HG02885 (cell line): ENCODE measurements at regions not wholly inside any gene's neighbourhood (a gene's known extent, or its start where the extent isn't known, plus 50 kb on each side); places are given as distances from the start of the nearest gene placed in this dataset.

Experiments
- ATAC-seq: cut with Tn5 transposase; IDR thresholded peaks from one replicate; pipeline ENCODE4 v1.9.1; 2021; ENCODE audit warnings: mild to moderate bottlenecking; ENCODE audit not compliant: unreplicated experiment, poor library complexity

- ATAC-seq: no peak
Observed at GRCh38 chrX:68932611-68933010, 103.8 kb downstream of the EFNB1 start.

GRCh38 chrX:68931345-68931744 lies 102.5 kb downstream of the EFNB1 start:
- no peak for ATAC-seq

- ATAC-seq: no peak
Observed at GRCh38 chrX:68930542-68931317, 101.9 kb downstream of the EFNB1 start.

GRCh38 chrX:68929332-68930150 lies 100.7 kb downstream of the EFNB1 start:
- ATAC-seq: no peak

- no peak for ATAC-seq
Observed at GRCh38 chrX:68928401-68928800, 99.6 kb downstream of the EFNB1 start.

GRCh38 chrX:68927178-68927577 lies 98.4 kb downstream of the EFNB1 start:
- ATAC-seq: no peak

- ATAC-seq: no peak
Observed at GRCh38 chrX:68923147-68923546, 94.3 kb downstream of the EFNB1 start.

- no peak for ATAC-seq
Observed at GRCh38 chrX:68922013-68922412, 93.2 kb downstream of the EFNB1 start.

- ATAC-seq: no peak
Observed at GRCh38 chrX:68920561-68920960, 91.7 kb downstream of the EFNB1 start.

GRCh38 chrX:68919707-68920106 lies 90.9 kb downstream of the EFNB1 start:
- no peak for ATAC-seq

- no peak for ATAC-seq
Observed at GRCh38 chrX:68918202-68918601, 89.4 kb downstream of the EFNB1 start.

GRCh38 chrX:68917799-68918198 lies 89.0 kb downstream of the EFNB1 start:
- ATAC-seq: no peak

GRCh38 chrX:68916891-68917290 lies 88.1 kb downstream of the EFNB1 start:
- ATAC-seq: no peak

- no peak for ATAC-seq
Observed at GRCh38 chrX:68915778-68916177, 87.0 kb downstream of the EFNB1 start.

- no peak for ATAC-seq
Observed at GRCh38 chrX:68914479-68914946, 85.7 kb downstream of the EFNB1 start.

GRCh38 chrX:68913249-68913547 lies 84.4 kb downstream of the EFNB1 start:
- ATAC-seq: no peak

- no peak for ATAC-seq
Observed at GRCh38 chrX:68912113-68912512, 83.3 kb downstream of the EFNB1 start.

- no peak for ATAC-seq
Observed at GRCh38 chrX:68910731-68911428, 82.1 kb downstream of the EFNB1 start.

- no peak for ATAC-seq
Observed at GRCh38 chrX:68909945-68910344, 81.1 kb downstream of the EFNB1 start.

- no peak for ATAC-seq
Observed at GRCh38 chrX:68908071-68908470, 79.2 kb downstream of the EFNB1 start.
